SH-SY5Y (cell line): ENCODE measurements at regions not wholly inside any gene's neighbourhood (a gene's known extent, or its start where the extent isn't known, plus 50 kb on each side); places are given as distances from the start of the nearest gene placed in this dataset.

Source experiments
- GATA2 ChIP-seq: IDR thresholded peaks from 2 replicates; pipeline ENCODE4 v1.6.1; 2011; ENCODE audit warnings: mild to moderate bottlenecking, low read depth, low read length
- GATA3 ChIP-seq: IDR thresholded peaks from 2 replicates; pipeline ENCODE4 v1.6.1; 2011; ENCODE audit warnings: low read depth, mild to moderate bottlenecking, low read length, moderate library complexity

DNA sequence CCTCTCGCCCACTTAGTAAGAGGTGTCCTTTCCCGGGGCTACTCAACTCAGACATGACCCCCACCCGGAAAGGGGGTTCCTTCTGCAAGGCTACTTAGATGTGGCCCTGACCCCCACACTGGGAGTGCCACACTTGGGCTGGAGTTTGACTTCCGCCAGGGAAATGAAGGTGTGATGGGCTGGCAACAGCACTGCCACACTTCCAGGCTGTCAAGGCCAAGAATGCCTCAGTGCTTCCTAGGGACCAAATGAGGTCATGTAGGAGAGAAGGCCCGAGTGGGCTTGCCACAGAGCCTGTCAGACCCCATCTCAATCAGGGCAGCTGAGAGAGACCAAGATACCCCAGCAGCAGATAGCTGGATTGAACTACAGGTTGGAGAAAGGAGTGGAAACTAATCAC lies 55.5 kb downstream of the DRD1 start:
- no peak for TF ChIP-seq GATA3
- TF ChIP-seq GATA2: no peak

DNA sequence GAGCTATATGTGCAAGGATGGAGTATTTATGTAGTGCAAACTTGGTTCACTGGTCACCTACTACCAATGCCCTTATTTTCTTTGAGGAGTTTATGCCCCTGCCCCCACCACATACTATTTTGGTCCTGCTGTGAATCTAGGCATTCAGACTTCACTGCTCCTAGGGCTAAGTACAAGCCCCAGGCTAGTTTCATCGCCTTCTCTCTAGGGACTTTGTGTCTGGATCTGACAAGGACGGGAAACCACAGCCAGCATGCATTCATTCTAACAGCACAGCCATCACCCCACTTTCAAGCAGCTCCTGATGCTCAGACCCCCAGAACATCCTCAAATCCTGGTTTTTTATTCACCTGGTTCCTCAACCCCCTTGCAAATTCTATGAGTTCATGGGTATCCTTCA lies 56.8 kb downstream of the DRD1 start:
- no peak for TF ChIP-seq GATA3

DNA sequence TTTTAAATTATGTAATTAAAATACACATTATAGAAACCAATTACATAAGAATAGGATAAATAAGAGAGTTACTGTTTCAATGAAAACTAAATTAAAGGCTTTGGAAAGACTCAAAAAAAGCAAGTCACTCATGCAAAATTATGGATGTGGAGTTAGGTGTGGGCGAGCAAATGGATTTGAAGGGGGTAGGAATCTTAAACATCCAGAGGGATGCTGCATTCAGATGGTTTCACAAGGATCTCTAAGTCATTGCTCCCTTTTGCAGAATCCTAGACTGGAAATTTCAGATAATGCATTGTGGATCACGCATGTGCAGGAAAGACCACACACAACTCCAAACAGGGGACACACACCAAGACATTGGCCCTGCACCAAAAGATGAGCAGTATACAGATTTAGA lies 57.5 kb downstream of the DRD1 start:
- TF ChIP-seq GATA2: no peak
- TF ChIP-seq GATA3: no peak

DNA sequence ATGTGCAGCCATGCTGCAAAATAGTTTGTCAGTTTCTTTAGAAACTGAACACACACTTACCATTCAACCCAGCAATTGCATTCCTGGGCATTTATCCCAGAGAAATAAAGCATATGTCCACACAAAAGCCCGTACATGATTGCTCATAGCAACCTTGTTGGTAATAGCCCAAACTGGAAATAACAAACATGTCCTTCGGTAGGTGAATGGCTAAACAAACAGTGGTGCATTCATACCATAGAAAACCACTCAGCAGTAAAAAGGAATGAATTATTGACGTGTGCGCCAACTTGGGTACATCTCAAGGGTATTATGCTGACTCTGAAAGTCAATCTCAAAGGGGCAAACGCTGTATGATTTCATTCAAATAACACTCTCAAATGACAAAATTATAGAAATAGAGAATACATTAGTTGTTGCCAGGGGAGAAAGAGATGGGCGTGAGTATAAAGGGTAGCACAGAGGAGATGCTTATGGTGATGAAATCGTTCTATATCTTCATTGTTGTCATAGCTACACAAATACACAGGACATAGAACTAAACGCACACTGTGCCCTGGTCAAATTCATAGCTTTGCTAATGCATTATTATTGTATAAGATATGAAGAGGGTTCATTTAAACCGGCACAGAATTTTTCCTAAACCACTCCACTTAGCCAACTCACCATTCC lies 58.2 kb downstream of the DRD1 start:
- TF ChIP-seq GATA2 (no peak), GATA3 (no peak)

DNA sequence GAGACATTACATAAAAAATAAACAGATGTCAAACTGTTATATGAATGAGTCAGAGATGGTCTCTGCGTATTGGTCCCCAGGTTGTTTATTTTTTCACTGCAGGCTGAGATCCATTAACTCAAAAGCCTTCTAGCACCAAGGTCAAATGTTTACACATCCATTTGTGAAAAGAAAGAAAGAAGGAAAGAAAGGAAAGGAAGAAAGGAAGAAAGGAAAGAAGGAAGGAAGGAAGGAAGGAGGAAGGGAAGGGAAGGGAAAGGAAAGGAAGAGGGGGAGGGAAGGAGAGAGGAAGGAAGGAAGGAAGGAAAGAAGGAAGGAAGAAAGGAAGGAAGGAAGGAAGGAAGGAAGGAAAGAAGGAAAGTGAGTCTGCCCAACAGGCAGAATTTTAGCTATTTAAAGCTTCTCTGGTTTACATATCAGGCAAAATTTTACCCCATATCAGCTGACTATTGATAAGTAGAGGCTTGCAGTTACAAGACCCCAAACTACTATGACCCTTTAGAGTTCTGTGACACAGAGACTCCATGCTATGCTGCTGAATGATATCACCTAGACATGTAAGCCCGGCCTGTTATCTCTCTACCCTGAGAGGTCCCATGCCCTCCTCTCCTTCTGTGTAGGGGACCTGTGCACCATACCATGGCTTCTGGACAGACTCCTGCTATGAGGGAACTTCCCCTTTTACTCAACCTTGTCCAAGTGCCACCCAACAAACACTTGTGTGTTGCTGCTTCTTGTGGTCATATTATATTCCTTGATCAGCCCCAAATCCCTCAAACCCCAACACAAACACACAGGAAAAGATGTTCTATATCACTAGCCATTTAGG lies 59.0 kb downstream of the DRD1 start:
- TF ChIP-seq GATA2: no peak
- no peak for TF ChIP-seq GATA3

DNA sequence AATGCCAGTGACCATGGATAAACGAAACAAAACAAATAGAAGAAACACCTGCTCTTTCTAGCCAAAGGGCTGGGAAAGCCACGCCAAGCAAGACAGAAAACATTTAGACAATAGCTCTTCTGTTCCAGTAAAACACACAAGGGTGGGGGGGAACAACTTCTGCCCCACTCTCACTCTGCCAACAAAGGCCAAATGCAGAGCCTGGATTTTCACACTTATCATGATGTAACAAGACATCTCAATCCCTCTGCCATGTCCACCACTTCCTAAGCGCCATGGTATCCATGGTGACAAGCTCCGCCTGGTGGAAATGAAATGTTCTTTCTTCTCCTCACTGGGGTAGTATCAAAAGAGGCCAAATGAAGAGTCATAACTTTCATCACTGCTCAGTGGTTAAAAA lies 60.6 kb downstream of the DRD1 start:
- TF ChIP-seq GATA2: no peak
- TF ChIP-seq GATA3: no peak

DNA sequence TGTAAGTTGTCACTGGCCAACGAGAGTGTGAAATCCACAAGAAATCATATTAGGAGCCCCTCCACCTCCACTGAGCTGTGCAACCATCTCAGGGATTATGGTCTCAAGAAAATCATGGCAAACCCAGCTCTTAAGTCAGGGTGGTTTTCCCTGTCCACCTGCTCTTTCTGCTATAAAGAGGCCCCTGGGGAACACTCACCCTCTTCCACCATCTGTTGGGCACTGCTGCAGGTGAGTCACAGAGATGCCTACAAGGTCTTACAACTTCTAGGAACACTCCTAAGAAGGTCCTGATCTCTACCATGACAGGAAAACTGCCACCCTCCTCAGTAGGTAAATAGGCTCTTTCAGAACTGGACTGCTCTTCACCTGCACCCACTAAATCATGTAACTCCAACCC lies 61.8 kb downstream of the DRD1 start:
- no peak for TF ChIP-seq GATA2
- no peak for TF ChIP-seq GATA3

DNA sequence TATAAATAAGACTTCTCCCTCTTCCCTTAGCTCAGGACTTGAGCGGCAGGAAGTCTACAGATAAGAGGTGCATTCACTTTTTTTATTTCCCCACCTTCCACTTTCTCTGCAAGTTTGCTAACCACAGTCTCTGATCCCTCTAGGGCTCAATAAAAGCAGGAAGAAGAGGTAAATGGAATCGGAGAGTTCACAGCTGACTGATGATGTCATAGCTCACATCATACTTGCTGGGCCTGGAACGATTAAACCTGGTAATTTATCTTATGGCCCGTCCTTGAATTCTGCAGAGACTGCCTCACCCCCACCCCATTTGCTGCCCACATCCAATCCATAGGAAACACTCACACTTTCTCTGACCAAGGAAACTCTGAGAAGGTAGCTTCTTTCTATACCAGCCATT lies 62.9 kb downstream of the DRD1 start:
- TF ChIP-seq GATA2 (no peak), GATA3 (no peak)

DNA sequence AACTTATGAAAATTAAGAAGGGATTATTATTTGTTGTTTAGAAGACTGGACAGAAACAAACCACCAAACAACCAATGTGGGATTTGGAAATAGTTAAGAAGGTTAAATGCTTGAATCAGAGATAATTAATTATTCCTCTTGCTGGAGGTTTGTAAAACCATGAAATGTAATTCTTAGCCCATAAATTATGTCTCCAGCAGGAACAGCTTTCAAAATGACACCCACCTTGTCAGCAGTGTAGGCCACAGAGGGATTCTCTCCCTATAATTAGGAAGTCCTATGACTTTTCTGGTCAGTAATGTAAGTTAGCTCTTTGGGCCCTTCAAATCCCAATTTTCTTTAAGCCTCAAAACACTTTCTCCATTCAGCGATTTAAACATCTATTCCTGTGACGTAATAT lies 63.3 kb downstream of the DRD1 start:
- TF ChIP-seq GATA2: no peak

DNA sequence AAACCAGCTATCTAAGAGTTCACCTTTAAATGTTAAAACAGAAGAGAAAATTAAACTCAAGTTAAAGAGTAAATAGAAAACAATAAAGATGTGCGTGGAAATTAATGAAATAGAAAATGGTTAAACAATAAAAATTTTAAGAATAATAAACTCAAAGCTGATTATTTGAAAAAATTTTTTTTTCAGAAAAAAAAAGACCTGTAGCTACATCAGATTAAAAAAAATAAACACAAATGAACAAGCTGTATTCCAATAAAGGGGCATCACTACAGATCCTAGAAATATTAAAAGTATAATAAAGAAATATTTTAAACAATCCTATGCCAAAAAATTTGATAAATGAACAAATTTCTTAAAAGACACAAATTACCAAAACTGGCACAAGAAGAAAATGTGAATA lies 64.1 kb downstream of the DRD1 start:
- no peak for TF ChIP-seq GATA2
- TF ChIP-seq GATA3: no peak

DNA sequence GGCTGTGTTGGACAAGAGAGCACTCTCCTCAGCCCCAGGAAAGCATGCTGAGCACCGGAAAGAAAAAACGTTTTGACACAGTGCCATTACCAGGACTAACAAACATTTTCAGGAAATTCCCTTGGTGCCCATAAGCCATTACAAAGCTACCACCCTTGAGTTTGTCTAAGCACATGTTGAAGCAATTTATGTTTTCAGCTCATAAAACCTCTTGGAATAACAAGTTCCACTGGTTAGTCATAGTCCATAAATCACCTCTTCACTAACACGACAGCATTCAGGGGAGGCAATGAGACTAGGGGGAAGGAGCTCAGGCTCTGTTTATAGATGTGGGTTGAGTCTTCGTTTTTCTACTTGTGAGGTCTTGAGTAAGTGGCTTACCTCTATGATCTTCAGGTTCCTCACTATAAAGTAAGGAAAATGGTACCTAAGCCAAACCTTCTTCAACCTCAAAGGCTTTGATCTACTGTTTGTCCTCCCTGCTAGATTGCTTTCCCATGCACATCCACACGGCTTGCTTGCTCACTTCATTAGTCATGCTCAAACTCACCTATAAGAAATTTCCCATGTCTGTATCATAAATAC lies 65.4 kb downstream of the DRD1 start:
- no peak for TF ChIP-seq GATA3
- no peak for TF ChIP-seq GATA2

DNA sequence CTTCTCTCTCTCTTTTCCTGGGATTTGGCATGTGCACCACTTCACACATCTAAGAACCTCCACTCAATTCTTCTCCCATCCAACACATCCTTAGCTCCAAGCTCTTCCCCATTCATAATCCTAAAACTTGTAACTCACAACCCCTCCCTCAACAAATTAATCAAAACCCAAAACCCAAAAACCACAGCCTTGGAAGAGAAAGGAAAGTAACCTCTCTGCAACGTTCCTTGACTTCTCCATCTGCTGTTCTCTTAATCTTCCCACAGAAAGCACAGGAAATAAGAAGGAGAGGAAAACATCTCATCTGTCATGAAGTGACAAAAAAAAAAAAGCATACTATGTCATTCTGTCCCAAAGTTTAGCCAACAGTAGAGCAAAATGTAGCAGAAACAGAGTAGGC lies 66.2 kb downstream of the DRD1 start:
- TF ChIP-seq GATA3 (no peak), GATA2 (no peak)

DNA sequence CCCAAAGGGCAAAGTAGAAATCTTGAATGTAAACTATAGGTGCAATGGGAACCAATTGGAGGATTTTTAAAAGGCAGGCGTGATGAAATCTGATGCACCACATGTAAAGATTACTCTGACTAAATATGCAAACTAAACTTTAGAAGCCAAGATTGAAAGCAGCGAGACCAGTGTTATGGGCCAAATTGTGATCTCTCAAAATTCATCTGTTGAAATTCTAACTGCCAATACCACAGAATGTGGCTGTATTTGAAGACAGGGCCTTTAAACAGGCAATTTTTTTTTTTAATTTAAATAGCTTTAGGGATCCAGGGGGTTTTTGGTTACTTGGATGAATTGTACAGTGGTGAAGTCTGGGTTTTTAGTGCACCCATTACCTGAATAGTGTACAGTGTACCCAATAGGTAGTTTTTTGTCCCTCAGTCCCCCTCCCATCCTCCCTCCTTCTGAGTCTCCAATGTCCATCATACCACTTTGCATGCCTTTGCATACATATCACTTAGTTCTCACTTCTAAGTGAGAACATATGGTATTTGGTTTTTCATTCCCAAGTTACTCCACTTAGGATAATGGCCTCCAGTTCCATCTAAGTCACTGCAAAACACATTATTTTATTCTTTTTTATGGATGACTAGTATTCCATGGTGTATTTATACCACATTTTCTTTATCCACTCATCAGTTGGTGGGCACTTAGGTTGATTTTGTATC lies 69.7 kb downstream of the DRD1 start:
- no peak for TF ChIP-seq GATA3
- no peak for TF ChIP-seq GATA2

DNA sequence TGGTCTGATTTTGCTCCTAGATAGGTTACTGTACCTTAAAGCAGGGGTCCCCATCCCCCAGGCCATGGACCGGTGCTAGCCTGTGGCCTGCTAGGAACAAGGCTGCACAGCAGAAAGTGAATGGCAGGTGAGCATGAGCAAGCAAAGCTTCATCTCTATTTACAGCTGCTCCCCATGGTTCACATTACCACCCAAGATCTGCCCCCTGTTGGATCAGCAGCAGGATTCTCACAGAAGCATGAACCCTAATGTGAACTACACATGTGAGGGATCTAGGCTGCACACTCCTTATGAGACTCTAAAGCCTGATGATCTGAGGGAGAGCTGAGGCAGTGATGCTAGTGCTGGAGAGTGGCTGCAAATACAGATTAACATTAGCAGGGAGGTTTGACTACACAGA lies 78.1 kb downstream of the DRD1 start:
- no peak for TF ChIP-seq GATA2
- no peak for TF ChIP-seq GATA3

DNA sequence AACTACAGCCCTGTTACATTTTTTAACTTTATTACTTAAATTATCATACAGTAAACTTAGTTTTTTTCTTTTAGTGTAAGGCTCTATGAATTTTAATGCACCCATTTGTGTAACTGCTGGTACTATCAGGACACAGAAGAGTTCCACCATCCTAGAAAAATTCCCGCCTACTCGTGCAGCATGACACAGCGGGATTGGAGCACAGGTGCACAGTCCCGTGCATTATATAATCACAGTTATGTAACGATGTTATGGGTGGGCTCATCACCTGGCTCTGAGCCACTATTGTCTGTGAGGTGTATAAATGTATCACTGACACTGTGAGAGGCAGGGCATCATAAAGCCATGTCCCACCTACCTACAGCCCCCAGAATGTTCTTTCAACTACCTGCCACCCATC lies 80.7 kb downstream of the DRD1 start:
- TF ChIP-seq GATA2 (no peak), GATA3 (no peak)

DNA sequence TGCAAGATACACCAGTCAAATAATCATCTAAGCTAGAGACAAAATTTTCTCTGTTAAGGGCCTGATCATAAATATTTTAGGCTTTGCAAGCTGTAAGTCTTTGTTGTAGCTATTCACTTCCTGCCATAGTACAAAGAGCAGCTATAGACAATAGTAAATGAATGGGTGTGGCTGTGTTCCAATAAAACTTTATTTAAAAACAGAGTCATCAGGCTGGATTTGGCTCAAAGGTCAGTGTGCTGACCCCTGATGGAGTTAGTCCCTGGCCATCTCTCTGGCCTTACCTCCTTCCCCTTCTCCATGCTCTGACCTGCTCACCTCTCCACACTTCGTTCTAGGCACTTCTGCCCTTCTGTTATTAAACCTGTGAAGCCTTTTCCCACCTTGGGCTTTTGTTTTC lies 86.0 kb downstream of the DRD1 start:
- TF ChIP-seq GATA2: no peak
- TF ChIP-seq GATA3: no peak
